ENCODE measurements at regions not wholly inside any gene's neighbourhood (a gene's known extent, or its start where the extent isn't known, plus 50 kb on each side); places are given as distances from the start of the nearest gene placed in this dataset.

DNA sequence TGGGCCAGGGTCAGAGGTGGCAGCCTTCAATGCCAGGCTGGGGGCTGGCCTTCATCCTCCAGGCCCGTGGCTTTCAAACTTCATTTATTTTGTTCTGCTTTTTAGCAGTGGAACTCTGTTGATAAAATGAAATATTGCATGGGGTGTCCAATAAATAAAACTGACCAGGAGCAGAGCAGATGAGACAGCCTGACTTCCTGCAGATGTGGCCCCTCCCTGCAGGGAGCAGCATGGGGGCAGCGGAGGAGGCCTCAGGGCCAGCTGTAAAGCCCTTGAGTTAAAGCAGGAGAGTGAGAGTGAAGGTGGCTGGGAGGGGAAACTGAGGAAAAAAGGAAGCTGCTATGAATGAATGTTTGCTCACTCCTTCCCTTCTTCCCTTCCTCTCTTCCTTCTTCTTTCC, 120.3 kb downstream of the RPAP3 start:
- intact Hi-C loops (cut with DNase I): no loop called here
- Histone ChIP-seq H3K27ac (ENCODE audit: low read length) (no peak overlapping the region), H3K4me3 (ENCODE audit: low read length) (no peak overlapping the region), H3K9me3 (ENCODE audit: control insufficient read depth, low read length) (no peaks in the 10 kb centered on the region), H3K4me1 (ENCODE audit: control insufficient read depth, insufficient read depth, low read length) (no peaks in the 10 kb centered on the region), H3K27me3 (ENCODE audit: control insufficient read depth, insufficient read depth) (no peaks in the 10 kb centered on the region)
- 78% methylated on average over 2 of the region's 2 CpGs for WGBS
- ATAC-seq (no peak), DNase-seq (no peak)

- WGBS: 64% methylated on average over 4 of the region's 4 CpGs
- intact Hi-C loops (cut with DNase I): no loop called here
- no peaks in the 10 kb centered on the region for H3K27me3 ChIP-seq (ENCODE audit: control insufficient read depth, insufficient read depth)
- H3K9me3 ChIP-seq (ENCODE audit: control insufficient read depth, low read length): no peaks in the 10 kb centered on the region
- ATAC-seq: no peak
- no peak for DNase-seq
- no peaks in the 10 kb centered on the region for H3K4me1 ChIP-seq (ENCODE audit: control insufficient read depth, insufficient read depth, low read length)
- H3K27ac ChIP-seq (ENCODE audit: low read length): no peak overlapping the region
- H3K4me3 ChIP-seq (ENCODE audit: low read length): no peak overlapping the region
Measured at GRCh38 chr12:47578836-47579235, 127.0 kb downstream of the RPAP3 start.

GRCh38 chr12:47577206-47577989, 128.4 kb downstream of the RPAP3 start:
- Histone ChIP-seq H3K27me3 (ENCODE audit: control insufficient read depth, insufficient read depth) (no peaks in the 10 kb centered on the region), H3K9me3 (ENCODE audit: control insufficient read depth, low read length) (no peaks in the 10 kb centered on the region), H3K4me3 (ENCODE audit: low read length) (no peak overlapping the region), H3K27ac (ENCODE audit: low read length) (no peak overlapping the region), H3K4me1 (ENCODE audit: control insufficient read depth, insufficient read depth, low read length) (no peaks in the 10 kb centered on the region)
- intact Hi-C loops (cut with DNase I): no loop called here
- DNase-seq: no peak
- peak in 1 of 2 donors; percentile 47 for ATAC-seq
- 59% methylated on average over 7 of the region's 7 CpGs for WGBS

GRCh38 chr12:47576289-47576945, 129.4 kb downstream of the RPAP3 start:
- no peak overlapping the region for H3K27ac ChIP-seq (ENCODE audit: low read length)
- ATAC-seq (no peak), DNase-seq (no peak)
- 52% methylated on average over 7 of the region's 7 CpGs for WGBS
- H3K4me3 ChIP-seq (ENCODE audit: low read length): no peak overlapping the region
- H3K4me1 ChIP-seq (ENCODE audit: control insufficient read depth, insufficient read depth, low read length): no peaks in the 10 kb centered on the region
- no peaks in the 10 kb centered on the region for H3K27me3 ChIP-seq (ENCODE audit: control insufficient read depth, insufficient read depth)
- intact Hi-C loops (cut with DNase I): no loop called here
- no peaks in the 10 kb centered on the region for H3K9me3 ChIP-seq (ENCODE audit: control insufficient read depth, low read length)

GRCh38 chr12:47574252-47575021, 131.4 kb downstream of the RPAP3 start:
- Histone ChIP-seq H3K4me1 (ENCODE audit: control insufficient read depth, insufficient read depth, low read length) (no peaks in the 10 kb centered on the region), H3K4me3 (ENCODE audit: low read length) (no peak overlapping the region), H3K27me3 (ENCODE audit: control insufficient read depth, insufficient read depth) (no peaks in the 10 kb centered on the region), H3K27ac (ENCODE audit: low read length) (no peak overlapping the region), H3K9me3 (ENCODE audit: control insufficient read depth, low read length) (no peaks in the 10 kb centered on the region)
- intact Hi-C loops (cut with DNase I): no loop called here
- ATAC-seq (no peak), DNase-seq (no peak)
- 44% methylated on average over 1 of the region's 1 CpG for WGBS

DNA sequence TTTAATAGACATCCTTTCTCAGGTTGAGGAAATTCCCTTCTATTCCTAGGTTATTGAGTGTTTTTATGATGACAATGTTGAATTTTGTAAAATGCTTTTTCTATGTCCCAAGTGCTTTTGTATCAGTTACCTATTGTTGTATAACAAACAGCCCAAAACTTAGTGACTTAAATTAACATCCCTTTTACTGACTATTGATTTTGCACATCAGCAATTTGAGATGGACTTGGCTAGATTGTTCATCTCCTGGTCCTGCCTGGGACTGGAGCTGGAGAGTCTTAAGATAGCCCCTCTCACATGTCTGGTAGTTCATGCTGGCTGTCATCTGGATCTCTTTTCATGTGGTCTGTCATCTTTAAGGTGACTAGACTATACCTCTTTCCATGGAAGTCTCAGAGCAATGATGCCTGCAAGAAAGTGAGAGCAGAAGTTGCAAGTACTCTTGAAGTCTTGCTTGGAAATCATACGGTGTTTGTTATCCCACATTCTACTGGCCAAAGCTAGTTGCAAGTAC, 132.6 kb downstream of the RPAP3 start:
- H3K27me3 ChIP-seq (ENCODE audit: control insufficient read depth, insufficient read depth): no peaks in the 10 kb centered on the region
- no peaks in the 10 kb centered on the region for H3K9me3 ChIP-seq (ENCODE audit: control insufficient read depth, low read length)
- H3K27ac ChIP-seq (ENCODE audit: low read length): no peak overlapping the region
- no peak for DNase-seq
- H3K4me3 ChIP-seq (ENCODE audit: low read length): no peak overlapping the region
- H3K4me1 ChIP-seq (ENCODE audit: control insufficient read depth, insufficient read depth, low read length): no peaks in the 10 kb centered on the region
- 89% methylated on average over 1 of the region's 1 CpG for WGBS
- ATAC-seq: no peak
- intact Hi-C loops (cut with DNase I): no loop called here

DNA sequence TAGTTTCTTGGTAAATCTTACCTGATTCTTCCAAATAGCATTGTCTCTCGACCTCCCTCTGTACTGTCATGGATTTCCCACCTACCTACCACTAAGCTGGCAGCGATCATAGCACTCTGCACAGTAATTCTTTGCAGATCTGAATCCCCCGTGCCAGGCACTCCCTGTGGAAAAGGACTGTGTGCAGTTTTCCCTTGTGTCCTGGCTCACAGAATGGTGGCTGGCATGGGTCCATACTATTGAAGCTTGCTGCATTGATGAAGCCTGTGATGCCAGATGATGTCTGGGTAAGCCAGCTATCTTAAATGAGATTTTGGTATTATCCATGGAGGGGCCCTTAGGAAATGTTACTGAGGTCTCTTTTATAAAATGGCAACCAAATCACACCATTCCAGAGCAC, 135.7 kb downstream of the RPAP3 start:
- H3K4me1 ChIP-seq (ENCODE audit: control insufficient read depth, insufficient read depth, low read length): no peaks in the 10 kb centered on the region

GRCh38 chr12:47562201-47562600, 143.6 kb downstream of the RPAP3 start:
- intact Hi-C loops (cut with DNase I): no loop called here
- Histone ChIP-seq H3K9me3 (ENCODE audit: control insufficient read depth, low read length) (no peaks in the 10 kb centered on the region), H3K4me3 (ENCODE audit: low read length) (no peak overlapping the region), H3K27ac (ENCODE audit: low read length) (no peak overlapping the region), H3K27me3 (ENCODE audit: control insufficient read depth, insufficient read depth) (no peaks in the 10 kb centered on the region), H3K4me1 (ENCODE audit: control insufficient read depth, insufficient read depth, low read length) (no peaks in the 10 kb centered on the region)
- 80% methylated on average over 3 of the region's 3 CpGs for WGBS
- DNase-seq (no peak), ATAC-seq (no peak)

More for the DNA sequence above, 135.7 kb downstream of the RPAP3 start:
- Histone ChIP-seq H3K9me3 (ENCODE audit: control insufficient read depth, low read length) (no peaks in the 10 kb centered on the region), H3K27ac (ENCODE audit: low read length) (no peak overlapping the region), H3K4me3 (ENCODE audit: low read length) (no peak overlapping the region), H3K27me3 (ENCODE audit: control insufficient read depth, insufficient read depth) (no peaks in the 10 kb centered on the region)
- intact Hi-C loops (cut with DNase I): no loop called here
- ATAC-seq (no peak), DNase-seq (no peak)
- WGBS: 72% methylated on average over 3 of the region's 3 CpGs

DNA sequence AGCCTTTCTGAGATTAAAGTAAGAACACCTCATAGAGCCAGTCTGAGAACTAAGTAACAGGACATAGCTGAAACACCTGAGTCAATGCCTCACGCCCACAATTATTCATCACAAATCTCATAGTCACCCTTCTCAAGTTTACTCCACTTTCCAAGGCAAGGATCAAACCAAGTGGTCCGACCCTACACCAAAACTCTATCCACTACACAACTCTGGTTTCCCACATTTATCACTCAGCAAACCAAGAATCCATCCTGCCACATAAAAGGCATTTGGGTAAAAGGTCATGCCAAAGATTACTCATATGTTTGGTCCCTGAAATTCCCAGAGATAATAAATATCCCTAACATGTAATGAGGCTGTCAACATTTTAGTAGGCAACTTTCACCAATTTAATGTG, 144.1 kb downstream of the RPAP3 start:
- no peaks in the 10 kb centered on the region for H3K27me3 ChIP-seq (ENCODE audit: control insufficient read depth, insufficient read depth)
- H3K4me3 ChIP-seq (ENCODE audit: low read length): no peak overlapping the region
- DNase-seq (no peak), ATAC-seq (no peak)
- H3K4me1 ChIP-seq (ENCODE audit: control insufficient read depth, insufficient read depth, low read length): no peaks in the 10 kb centered on the region
- no peaks in the 10 kb centered on the region for H3K9me3 ChIP-seq (ENCODE audit: control insufficient read depth, low read length)
- WGBS: 74% methylated on average over 2 of the region's 2 CpGs
- intact Hi-C loops (cut with DNase I): no loop called here
- H3K27ac ChIP-seq (ENCODE audit: low read length): no peak overlapping the region

GRCh38 chr12:47560415-47560814, 145.4 kb downstream of the RPAP3 start:
- no peak overlapping the region for H3K27ac ChIP-seq (ENCODE audit: low read length)
- H3K4me3 ChIP-seq (ENCODE audit: low read length): no peak overlapping the region
- ATAC-seq (no peak), DNase-seq (no peak)
- no peaks in the 10 kb centered on the region for H3K9me3 ChIP-seq (ENCODE audit: control insufficient read depth, low read length)
- H3K4me1 ChIP-seq (ENCODE audit: control insufficient read depth, insufficient read depth, low read length): no peaks in the 10 kb centered on the region
- no peaks in the 10 kb centered on the region for H3K27me3 ChIP-seq (ENCODE audit: control insufficient read depth, insufficient read depth)
- 83% methylated on average over 2 of the region's 2 CpGs for WGBS
- intact Hi-C loops (cut with DNase I): no loop called here

All from right cardiac atrium (tissue), 5 donors.